ENCODE measurements at regions not wholly inside any gene's neighbourhood (a gene's known extent, or its start where the extent isn't known, plus 50 kb on each side); places are given as distances from the start of the nearest gene placed in this dataset.
"Not testable (repeated sequence)": the region's sequence is repeated elsewhere in the genome, so short reads cannot be mapped to it uniquely, and the experiment has no call there.

- DNase-seq = no peak
- intact Hi-C loops (cut with DNase I) = no loop called here
- ATAC-seq = no peak
These were observed 269.3 kb upstream of the NFIA start for GRCh38 chr1:60813071-60813470.

- ATAC-seq (no peak), DNase-seq (no peak)
- intact Hi-C loops (cut with DNase I) = no loop called here
These were observed 273.0 kb upstream of the NFIA start for GRCh38 chr1:60809204-60809980.

- intact Hi-C loops (cut with DNase I) = no loop called here
- no peak for DNase-seq
- no peak for ATAC-seq
These were observed 273.7 kb upstream of the NFIA start for GRCh38 chr1:60808676-60809075.

- DNase-seq (no peak), ATAC-seq (no peak)
- intact Hi-C loops (cut with DNase I) = no loop called here
These were observed 279.5 kb upstream of the NFIA start for GRCh38 chr1:60802884-60803283.

GRCh38 chr1:60797351-60797750 is 285.0 kb upstream of the NFIA start:
- ATAC-seq (no peak), DNase-seq (no peak)
- intact Hi-C loops (cut with DNase I) = no loop called here

GRCh38 chr1:60791226-60791625 is 291.1 kb upstream of the NFIA start:
- intact Hi-C loops (cut with DNase I) = no loop called here
- ATAC-seq (no peak), DNase-seq (no peak)

- ATAC-seq; intact Hi-C loops (cut with DNase I); DNase-seq: not testable (repeated sequence)
These were observed 309.3 kb upstream of the NFIA start for GRCh38 chr1:60773099-60773498.

- DNase-seq (no peak), ATAC-seq (no peak)
- intact Hi-C loops (cut with DNase I) = no loop called here
These were observed 313.3 kb upstream of the NFIA start for GRCh38 chr1:60769082-60769481.

- ATAC-seq (peak; percentile 47 to 59), DNase-seq (no peak)
- intact Hi-C loops (cut with DNase I) = loop anchor here in 1 of 2 donors (2.0 kb wide), 1 partner anchor 484 kb away; no protein-coding TSS in a partner anchor
These were observed 317.2 kb upstream of the NFIA start for GRCh38 chr1:60765204-60765603.

- DNase-seq = no peak
- no peak for ATAC-seq
- intact Hi-C loops (cut with DNase I) = loop anchor here in 1 of 2 donors (2.0 kb wide), 1 partner anchor 484 kb away; no protein-coding TSS in a partner anchor
These were observed 317.9 kb upstream of the NFIA start for GRCh38 chr1:60764489-60764888.

- intact Hi-C loops (cut with DNase I) = loop anchor here in 1 of 2 donors (2.0 kb wide), 1 partner anchor 483 kb away; no protein-coding TSS in a partner anchor
These were observed 318.6 kb upstream of the NFIA start for GRCh38 chr1:60763741-60764140.

GRCh38 chr1:60762911-60763310 is 319.4 kb upstream of the NFIA start:
- DNase-seq (no peak), ATAC-seq (no peak)
- intact Hi-C loops (cut with DNase I) = no loop called here

More at GRCh38 chr1:60763741-60764140, 318.6 kb upstream of the NFIA start:
- ATAC-seq = no peak
- no peak for DNase-seq

- intact Hi-C loops (cut with DNase I) = no loop called here
- DNase-seq (no peak), ATAC-seq (peak in 1 of 2 donors; percentile 63)
These were observed 320.2 kb upstream of the NFIA start for GRCh38 chr1:60762176-60762575.

- DNase-seq = no peak
- no peak for ATAC-seq
- intact Hi-C loops (cut with DNase I) = no loop called here
These were observed 323.1 kb upstream of the NFIA start for GRCh38 chr1:60759291-60759690.

- no peak for DNase-seq
- ATAC-seq = no peak
- intact Hi-C loops (cut with DNase I) = no loop called here
These were observed 324.9 kb upstream of the NFIA start for GRCh38 chr1:60757485-60757884.

GRCh38 chr1:60753036-60753900 is 329.1 kb upstream of the NFIA start:
- ATAC-seq (no peak), DNase-seq (no peak)
- intact Hi-C loops (cut with DNase I) = no loop called here

- no peak for ATAC-seq
- no peak for DNase-seq
- intact Hi-C loops (cut with DNase I) = no loop called here
These were observed 331.1 kb upstream of the NFIA start for GRCh38 chr1:60751306-60751705.

- DNase-seq (no peak), ATAC-seq (peak in 1 of 2 donors; percentile 19)
- intact Hi-C loops (cut with DNase I) = no loop called here
These were observed 335.0 kb upstream of the NFIA start for GRCh38 chr1:60747353-60747752.

- peak; percentile 55 to 94 for ATAC-seq
- peak; percentile 37 for DNase-seq
- intact Hi-C loops (cut with DNase I) = no loop called here
These were observed 336.0 kb upstream of the NFIA start for GRCh38 chr1:60746278-60746791.

GRCh38 chr1:60745484-60745883 is 336.9 kb upstream of the NFIA start:
- ATAC-seq (no peak), DNase-seq (no peak)
- intact Hi-C loops (cut with DNase I) = no loop called here
